ENCODE measurements at regions not wholly inside any gene's neighbourhood (a gene's known extent, or its start where the extent isn't known, plus 50 kb on each side); places are given as distances from the start of the nearest gene placed in this dataset.

GRCh38 chr3:111473550-111473949, 68.4 kb upstream of the CD96 start:
- TF ChIP-seq CTCF (IDR thresholded peaks at IDR 0.05; ENCODE audit: low read length) = no peak
- TF ChIP-seq EZH2 (IDR thresholded peaks at IDR 0.05; ENCODE audit: borderline replicate concordance, low read length) = no peak
